HL-60 (cell line): ENCODE measurements at regions not wholly inside any gene's neighbourhood (a gene's known extent, or its start where the extent isn't known, plus 50 kb on each side); places are given as distances from the start of the nearest gene placed in this dataset.

Source experiments
- DNase-seq, 2 experiments: peaks; one replicate each; pipeline ENCODE4 v3.0.0-alpha.2; 2010 to 2020; ENCODE audit warnings: low read depth in 1 of 2, low spot score in 1 of 2
- H3K27ac ChIP-seq: fragments of 250-450 bp; sonication (Bioruptor Pico); replicated peaks from 2 replicates; pipeline ENCODE4 v1.5.1; 2020; ENCODE audit warnings: mild to moderate bottlenecking, moderate library complexity
- H3K27me3 ChIP-seq: fragments of 250-450 bp; sonication (Bioruptor Pico); 2 replicates; pipeline ENCODE4 v1.5.1; 2021; ENCODE audit warnings: mild to moderate bottlenecking, moderate library complexity; ENCODE audit not compliant: insufficient read depth, poor library complexity, severe bottlenecking
- H3K4me3 ChIP-seq: replicated peaks from 2 replicates; pipeline ENCODE4 v1.5.1; 2011; ENCODE audit warnings: mild to moderate bottlenecking, control low read depth, low read length; ENCODE audit not compliant: insufficient read depth
- CTCF ChIP-seq: IDR thresholded peaks from one replicate; pipeline ENCODE4 v1.5.1; 2011; ENCODE audit warnings: low read length, control low read depth, inconsistent platforms; ENCODE audit not compliant: insufficient read depth
- GABPA ChIP-seq: IDR thresholded peaks from 2 replicates; pipeline ENCODE4 v1.6.1; 2012; ENCODE audit warnings: low read depth
- POLR2AphosphoS5 ChIP-seq: IDR thresholded peaks from 2 replicates; pipeline ENCODE4 v1.6.1; 2012; ENCODE audit warnings: low read depth
- REST ChIP-seq: IDR thresholded peaks from 2 replicates; pipeline ENCODE4 v1.6.1; 2012; ENCODE audit warnings: low read depth; ENCODE audit not compliant: insufficient replicate concordance
- SPI1 ChIP-seq: IDR thresholded peaks from 2 replicates; pipeline ENCODE4 v1.6.1; 2012; ENCODE audit warnings: low read depth, mild to moderate bottlenecking, borderline replicate concordance

- H3K27me3 ChIP-seq: no peaks in the 10 kb centered on the region
- no peak overlapping the region for H3K27ac ChIP-seq
- TF ChIP-seq GABPA (no peak), REST (no peak), CTCF (no peak)
- H3K4me3 ChIP-seq: no peak overlapping the region
- DNase-seq: no peak
These were observed 757.1 kb downstream of the LIG4 start for GRCh38 chr13:107458269-107458668.

- DNase-seq: no peak
- H3K27ac ChIP-seq: no peak overlapping the region
- TF ChIP-seq SPI1 (no peak), CTCF (no peak), POLR2AphosphoS5 (no peak), GABPA (no peak)
- H3K4me3 ChIP-seq: no peak overlapping the region
- H3K27me3 ChIP-seq: no peaks in the 10 kb centered on the region
These were observed 757.6 kb downstream of the LIG4 start for GRCh38 chr13:107457686-107458085.

- no peak overlapping the region for H3K27ac ChIP-seq
- DNase-seq: no peak
- no peaks in the 10 kb centered on the region for H3K27me3 ChIP-seq
- TF ChIP-seq GABPA (no peak), CTCF (no peak), SPI1 (no peak), POLR2AphosphoS5 (no peak), REST (no peak)
- H3K4me3 ChIP-seq: no peak overlapping the region
These were observed 758.9 kb downstream of the LIG4 start for GRCh38 chr13:107456431-107456830.

GRCh38 chr13:107452833-107453232 lies 762.5 kb downstream of the LIG4 start:
- DNase-seq: no peak
- H3K27ac ChIP-seq: no peak overlapping the region
- peak; percentile 75 for TF ChIP-seq REST
- TF ChIP-seq GABPA: no peak
- H3K4me3 ChIP-seq: no peak overlapping the region
- no peaks in the 10 kb centered on the region for H3K27me3 ChIP-seq
